ENCODE measurements at regions not wholly inside any gene's neighbourhood (a gene's known extent, or its start where the extent isn't known, plus 50 kb on each side); places are given as distances from the start of the nearest gene placed in this dataset.

DNA sequence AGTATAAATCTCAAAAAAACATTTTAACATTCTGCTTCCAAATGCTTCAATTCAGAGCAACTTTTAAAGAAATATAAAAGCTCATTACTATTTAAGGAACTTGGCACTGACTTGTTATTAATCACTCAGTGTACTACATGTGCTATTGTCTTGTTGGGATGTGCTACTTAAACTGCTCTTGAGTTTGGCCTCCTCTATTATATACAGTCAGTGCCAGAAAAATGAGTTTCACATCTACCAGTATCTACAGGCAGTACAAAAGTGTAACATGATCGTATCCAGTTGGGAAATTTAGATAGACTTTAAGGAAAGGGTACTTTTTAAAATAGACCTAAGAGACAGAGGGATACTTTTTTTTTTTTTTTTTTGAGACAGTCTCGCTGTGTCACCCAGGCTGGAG is 627.3 kb upstream of the SLC35B3 start:
- TF ChIP-seq YY1 (IDR thresholded peaks at IDR 0.05; ENCODE audit: low read depth) = no peak
- TF ChIP-seq, protein P1, sequence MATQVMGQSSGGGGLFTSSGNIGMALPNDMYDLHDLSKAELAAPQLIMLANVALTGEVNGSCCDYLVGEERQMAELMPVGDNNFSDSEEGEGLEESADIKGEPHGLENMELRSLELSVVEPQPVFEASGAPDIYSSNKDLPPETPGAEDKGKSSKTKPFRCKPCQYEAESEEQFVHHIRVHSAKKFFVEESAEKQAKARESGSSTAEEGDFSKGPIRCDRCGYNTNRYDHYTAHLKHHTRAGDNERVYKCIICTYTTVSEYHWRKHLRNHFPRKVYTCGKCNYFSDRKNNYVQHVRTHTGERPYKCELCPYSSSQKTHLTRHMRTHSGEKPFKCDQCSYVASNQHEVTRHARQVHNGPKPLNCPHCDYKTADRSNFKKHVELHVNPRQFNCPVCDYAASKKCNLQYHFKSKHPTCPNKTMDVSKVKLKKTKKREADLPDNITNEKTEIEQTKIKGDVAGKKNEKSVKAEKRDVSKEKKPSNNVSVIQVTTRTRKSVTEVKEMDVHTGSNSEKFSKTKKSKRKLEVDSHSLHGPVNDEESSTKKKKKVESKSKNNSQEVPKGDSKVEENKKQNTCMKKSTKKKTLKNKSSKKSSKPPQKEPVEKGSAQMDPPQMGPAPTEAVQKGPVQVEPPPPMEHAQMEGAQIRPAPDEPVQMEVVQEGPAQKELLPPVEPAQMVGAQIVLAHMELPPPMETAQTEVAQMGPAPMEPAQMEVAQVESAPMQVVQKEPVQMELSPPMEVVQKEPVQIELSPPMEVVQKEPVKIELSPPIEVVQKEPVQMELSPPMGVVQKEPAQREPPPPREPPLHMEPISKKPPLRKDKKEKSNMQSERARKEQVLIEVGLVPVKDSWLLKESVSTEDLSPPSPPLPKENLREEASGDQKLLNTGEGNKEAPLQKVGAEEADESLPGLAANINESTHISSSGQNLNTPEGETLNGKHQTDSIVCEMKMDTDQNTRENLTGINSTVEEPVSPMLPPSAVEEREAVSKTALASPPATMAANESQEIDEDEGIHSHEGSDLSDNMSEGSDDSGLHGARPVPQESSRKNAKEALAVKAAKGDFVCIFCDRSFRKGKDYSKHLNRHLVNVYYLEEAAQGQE (IDR thresholded peaks at IDR 0.05; ENCODE audit: low read depth) = no peak

DNA sequence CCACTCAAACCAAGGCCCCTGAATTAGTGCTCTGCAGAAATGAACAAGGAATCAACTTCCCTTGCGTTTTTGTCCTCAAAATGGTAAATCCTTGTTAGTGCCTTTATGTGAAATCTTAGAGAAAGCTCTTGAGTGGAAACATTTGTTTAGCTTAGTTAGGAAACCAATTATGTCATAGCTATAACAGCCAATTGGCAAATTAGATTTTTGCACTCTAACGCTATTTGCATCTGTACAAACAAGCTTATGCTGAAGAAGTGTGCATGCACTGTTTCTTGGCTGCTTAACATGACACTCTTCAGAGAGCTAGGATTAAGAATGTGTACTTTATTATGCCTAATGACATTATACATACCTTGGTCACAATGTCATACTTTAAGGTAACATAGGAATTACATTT is 622.6 kb upstream of the SLC35B3 start:
- TF ChIP-seq CREB1 (IDR thresholded peaks at IDR 0.05; ENCODE audit: low read depth) = no peak
- TF ChIP-seq FOXM1 (IDR thresholded peaks at IDR 0.05; ENCODE audit: borderline replicate concordance, low read depth) = no peak
- no peak for TF ChIP-seq TEAD4 (IDR thresholded peaks at IDR 0.05)
- no peak for TF ChIP-seq CEBPB (IDR thresholded peaks at IDR 0.05)

GRCh38 chr6:9056556-9056955 is 621.2 kb upstream of the SLC35B3 start:
- TF ChIP-seq, protein P1 (IDR thresholded peaks at IDR 0.05; ENCODE audit: low read depth) = no peak
- TF ChIP-seq NFIC (IDR thresholded peaks at IDR 0.05) (no peak), ZBTB7A (IDR thresholded peaks at IDR 0.05; ENCODE audit: low read depth) (no peak), EGR1 (IDR thresholded peaks at IDR 0.05) (no peak), YY1 (IDR thresholded peaks at IDR 0.05; ENCODE audit: low read depth) (no peak), FOXM1 (IDR thresholded peaks at IDR 0.05; ENCODE audit: borderline replicate concordance, low read depth) (no peak), TEAD4 (IDR thresholded peaks at IDR 0.05) (no peak), RAD21 (IDR thresholded peaks at IDR 0.05; ENCODE audit: low read depth) (no peak), CREB1 (IDR thresholded peaks at IDR 0.05; ENCODE audit: low read depth) (no peak), EP300 (IDR thresholded peaks at IDR 0.05; ENCODE audit: borderline replicate concordance) (no peak), CEBPB (IDR thresholded peaks at IDR 0.05) (no peak), TAF1 (IDR thresholded peaks at IDR 0.05; ENCODE audit: low read depth) (no peak), USF1 (IDR thresholded peaks at IDR 0.05) (no peak)
- TF ChIP-seq, protein P2, sequence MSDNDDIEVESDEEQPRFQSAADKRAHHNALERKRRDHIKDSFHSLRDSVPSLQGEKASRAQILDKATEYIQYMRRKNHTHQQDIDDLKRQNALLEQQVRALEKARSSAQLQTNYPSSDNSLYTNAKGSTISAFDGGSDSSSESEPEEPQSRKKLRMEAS (IDR thresholded peaks at IDR 0.05) = no peak

GRCh38 chr6:9044426-9044825 is 609.1 kb upstream of the SLC35B3 start:
- TF ChIP-seq EP300 (IDR thresholded peaks at IDR 0.05; ENCODE audit: borderline replicate concordance) (no peak), USF1 (IDR thresholded peaks at IDR 0.05) (no peak), ZBTB7A (IDR thresholded peaks at IDR 0.05; ENCODE audit: low read depth) (no peak), CREB1 (IDR thresholded peaks at IDR 0.05; ENCODE audit: low read depth) (no peak), RAD21 (IDR thresholded peaks at IDR 0.05; ENCODE audit: low read depth) (no peak), TCF12 (IDR thresholded peaks at IDR 0.05; ENCODE audit: low read depth) (no peak), CEBPB (IDR thresholded peaks at IDR 0.05) (no peak), NFIC (IDR thresholded peaks at IDR 0.05) (no peak), TEAD4 (IDR thresholded peaks at IDR 0.05) (no peak), YY1 (IDR thresholded peaks at IDR 0.05; ENCODE audit: low read depth) (no peak), EGR1 (IDR thresholded peaks at IDR 0.05) (no peak), FOXM1 (IDR thresholded peaks at IDR 0.05; ENCODE audit: borderline replicate concordance, low read depth) (no peak), TAF1 (IDR thresholded peaks at IDR 0.05; ENCODE audit: low read depth) (no peak)
- TF ChIP-seq, protein P2 (IDR thresholded peaks at IDR 0.05) = no peak
- TF ChIP-seq, protein P1 (IDR thresholded peaks at IDR 0.05; ENCODE audit: low read depth) = no peak

DNA sequence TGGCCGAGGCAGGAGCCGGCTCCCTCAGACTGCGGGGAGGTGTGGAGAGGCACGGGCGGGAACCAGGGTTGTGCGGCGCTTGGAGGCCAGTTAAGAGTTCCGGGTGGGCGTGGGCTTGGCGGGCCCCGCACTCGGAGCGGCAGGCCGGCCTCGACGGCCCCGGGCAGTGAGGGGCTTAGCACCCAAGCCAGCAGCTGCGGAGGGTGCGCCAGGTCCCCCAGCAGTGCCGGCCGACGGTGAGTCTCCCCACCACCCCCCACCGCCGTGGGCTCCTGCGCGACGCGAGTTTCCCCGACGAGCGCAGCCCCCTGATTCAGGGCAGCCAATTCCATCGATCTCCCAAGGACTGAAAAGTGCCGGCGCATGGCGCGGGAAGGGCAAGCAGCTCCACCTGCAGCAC is 605.4 kb upstream of the SLC35B3 start:
- TF ChIP-seq USF1 (IDR thresholded peaks at IDR 0.05) = no peak
- no peak for TF ChIP-seq NFIC (IDR thresholded peaks at IDR 0.05)
- no peak for TF ChIP-seq RAD21 (IDR thresholded peaks at IDR 0.05; ENCODE audit: low read depth)
- TF ChIP-seq CEBPB (IDR thresholded peaks at IDR 0.05) = no peak
- TF ChIP-seq ZBTB7A (IDR thresholded peaks at IDR 0.05; ENCODE audit: low read depth) = no peak
- no peak for TF ChIP-seq TEAD4 (IDR thresholded peaks at IDR 0.05)
- no peak for TF ChIP-seq FOXM1 (IDR thresholded peaks at IDR 0.05; ENCODE audit: borderline replicate concordance, low read depth)
- TF ChIP-seq CREB1 (IDR thresholded peaks at IDR 0.05; ENCODE audit: low read depth) = no peak
- no peak for TF ChIP-seq TCF12 (IDR thresholded peaks at IDR 0.05; ENCODE audit: low read depth)
- no peak for TF ChIP-seq EP300 (IDR thresholded peaks at IDR 0.05; ENCODE audit: borderline replicate concordance)
- TF ChIP-seq YY1 (IDR thresholded peaks at IDR 0.05; ENCODE audit: low read depth) = no peak

Measured in Ishikawa (cell line).